ENCODE measurements at regions not wholly inside any gene's neighbourhood (a gene's known extent, or its start where the extent isn't known, plus 50 kb on each side); places are given as distances from the start of the nearest gene placed in this dataset.

GRCh38 chr16:63774302-63774701, 1347.6 kb downstream of the CDH11 start:
- TF ChIP-seq CTCF (IDR thresholded peaks at IDR 0.05): no peak
- no peak for TF ChIP-seq POLR2A (IDR thresholded peaks at IDR 0.05)
